WTC11 (cell line): ENCODE measurements at regions not wholly inside any gene's neighbourhood (a gene's known extent, or its start where the extent isn't known, plus 50 kb on each side); places are given as distances from the start of the nearest gene placed in this dataset.

Experiments used
- ATAC-seq: fragments of 200-7000 bp; cut with Tn5 transposase; 2 replicates; pipeline ENCODE4 v1.10.0; 2021; ENCODE audit warnings: mild to moderate bottlenecking, moderate library complexity
- CTCF ChIA-PET: fragments of 300-600 bp; sonication (Branson Sonifier 250); formaldehyde crosslinking; loops from one replicate; lab custom pipeline; 2021; ENCODE audit warnings: antibody characterized with exemption; lab: Charles Lee
- POLR2A ChIA-PET: fragments of 350-600 bp; sonication (Branson Sonifier 250); formaldehyde crosslinking; loops from one replicate; lab custom pipeline; 2021; ENCODE audit warnings: antibody characterized with exemption; lab: Charles Lee
- DNase-seq: peaks from one replicate; pipeline ENCODE4 v3.0.0; 2021; ENCODE audit warnings: low spot score
- H3K27ac Mint-ChIP-seq: 2 replicates; pipeline ENCODE4 v1.8.0; 2021; ENCODE audit warnings: mixed read lengths
- H3K27me3 Mint-ChIP-seq: 2 replicates; pipeline ENCODE4 v1.8.0; 2021; ENCODE audit warnings: low read depth, mild to moderate bottlenecking, moderate library complexity, mixed read lengths
- H3K36me3 Mint-ChIP-seq: 2 replicates; pipeline ENCODE4 v1.8.0; 2021; ENCODE audit warnings: mixed read lengths
- H3K4me1 Mint-ChIP-seq: 2 replicates; pipeline ENCODE4 v1.8.0; 2022; ENCODE audit warnings: mixed read lengths
- H3K4me3 Mint-ChIP-seq: 2 replicates; pipeline ENCODE4 v1.8.0; 2021; ENCODE audit warnings: mild to moderate bottlenecking, moderate library complexity, mixed read lengths
- H3K9me3 Mint-ChIP-seq: 2 replicates; pipeline ENCODE4 v1.8.0; 2021; ENCODE audit warnings: mixed read lengths
- CREM ChIP-seq: sonication (generic); formaldehyde crosslinking; IDR thresholded peaks from 2 replicates; pipeline ENCODE4 v1.8.1; 2022; ENCODE audit warnings: mild to moderate bottlenecking, missing genetic modification reagents, moderate library complexity
- HMGA2 ChIP-seq: fragments of 250-450 bp; sonication (Bioruptor Pico); IDR thresholded peaks from 2 replicates; pipeline ENCODE4 v1.4.0; 2021; ENCODE audit warnings: mild to moderate bottlenecking, moderate library complexity
- KAT7 ChIP-seq: sonication (generic); formaldehyde crosslinking; IDR thresholded peaks from 2 replicates; pipeline ENCODE4 v1.8.1; 2023; ENCODE audit warnings: missing genetic modification reagents, mild to moderate bottlenecking, borderline replicate concordance
- MYBL2 ChIP-seq: sonication (generic); formaldehyde crosslinking; IDR thresholded peaks from 2 replicates; pipeline ENCODE4 v1.8.1; 2023; ENCODE audit warnings: mild to moderate bottlenecking, moderate library complexity, missing genetic modification reagents
- NFATC4 ChIP-seq: fragments of 250-450 bp; sonication (Bioruptor Pico); IDR thresholded peaks from 2 replicates; pipeline ENCODE4 v1.9.0; 2021; ENCODE audit warnings: mild to moderate bottlenecking
- NFE2L1 ChIP-seq: sonication (generic); formaldehyde crosslinking; IDR thresholded peaks from 2 replicates; pipeline ENCODE4 v1.8.1; 2023; ENCODE audit warnings: missing genetic modification reagents
- NR3C1 ChIP-seq: sonication (generic); formaldehyde crosslinking; conservative IDR thresholded peaks from 2 replicates; pipeline ENCODE4 v1.8.1; 2023; ENCODE audit warnings: low read depth, mild to moderate bottlenecking, missing genetic modification reagents
- SMAD4 ChIP-seq: sonication (generic); formaldehyde crosslinking; IDR thresholded peaks from 2 replicates; pipeline ENCODE4 v1.8.0; 2022; ENCODE audit warnings: mild to moderate bottlenecking, missing genetic modification reagents
- ZNF317 ChIP-seq: sonication (generic); formaldehyde crosslinking; IDR thresholded peaks from 2 replicates; pipeline ENCODE4 v1.8.1; 2023; ENCODE audit warnings: low read depth, mild to moderate bottlenecking, moderate library complexity, missing genetic modification reagents, borderline replicate concordance
- ZNF396 ChIP-seq: fragments of 250-450 bp; sonication (Bioruptor Pico); IDR thresholded peaks from 2 replicates; pipeline ENCODE4 v1.8.0; 2021; ENCODE audit warnings: mild to moderate bottlenecking, moderate library complexity, borderline replicate concordance
- TF ChIP-seq, protein P1 (sequence below): sonication (generic); formaldehyde crosslinking; IDR thresholded peaks from 2 replicates; pipeline ENCODE4 v1.8.1; 2022; ENCODE audit warnings: missing genetic modification reagents, borderline replicate concordance
- TF ChIP-seq, protein P2 (sequence below): fragments of 250-450 bp; sonication (Bioruptor Pico); IDR thresholded peaks from 2 replicates; pipeline ENCODE4 v1.9.0; 2021; ENCODE audit warnings: mild to moderate bottlenecking
- TF ChIP-seq, protein P3 (sequence below): sonication (generic); formaldehyde crosslinking; IDR thresholded peaks from 2 replicates; pipeline ENCODE4 v1.8.1; 2022; ENCODE audit warnings: mild to moderate bottlenecking, missing genetic modification reagents, moderate library complexity, borderline replicate concordance
- TF ChIP-seq, protein P4 (sequence below): sonication (generic); formaldehyde crosslinking; IDR thresholded peaks from 2 replicates; pipeline ENCODE4 v1.8.0; 2023; ENCODE audit warnings: missing genetic modification reagents, mild to moderate bottlenecking, borderline replicate concordance
- TF ChIP-seq, protein P5 (sequence below): sonication (generic); formaldehyde crosslinking; conservative IDR thresholded peaks from 2 replicates; pipeline ENCODE4 v1.8.1; 2023; ENCODE audit warnings: mild to moderate bottlenecking, low read depth, missing genetic modification reagents, moderate library complexity
- TF ChIP-seq, protein P6 (sequence below): sonication (generic); formaldehyde crosslinking; IDR thresholded peaks from 2 replicates; pipeline ENCODE4 v1.8.1; 2023; ENCODE audit warnings: mild to moderate bottlenecking, missing genetic modification reagents, moderate library complexity
- TF ChIP-seq, protein P7 (sequence below): fragments of 250-450 bp; sonication (Bioruptor Pico); IDR thresholded peaks from 2 replicates; pipeline ENCODE4 v2.1.2; 2022; ENCODE audit warnings: mild to moderate bottlenecking, moderate library complexity
- TF ChIP-seq, protein P8 (sequence below): sonication (generic); formaldehyde crosslinking; IDR thresholded peaks from 2 replicates; pipeline ENCODE4 v1.8.0; 2022; ENCODE audit warnings: mild to moderate bottlenecking, missing genetic modification reagents

DNA sequence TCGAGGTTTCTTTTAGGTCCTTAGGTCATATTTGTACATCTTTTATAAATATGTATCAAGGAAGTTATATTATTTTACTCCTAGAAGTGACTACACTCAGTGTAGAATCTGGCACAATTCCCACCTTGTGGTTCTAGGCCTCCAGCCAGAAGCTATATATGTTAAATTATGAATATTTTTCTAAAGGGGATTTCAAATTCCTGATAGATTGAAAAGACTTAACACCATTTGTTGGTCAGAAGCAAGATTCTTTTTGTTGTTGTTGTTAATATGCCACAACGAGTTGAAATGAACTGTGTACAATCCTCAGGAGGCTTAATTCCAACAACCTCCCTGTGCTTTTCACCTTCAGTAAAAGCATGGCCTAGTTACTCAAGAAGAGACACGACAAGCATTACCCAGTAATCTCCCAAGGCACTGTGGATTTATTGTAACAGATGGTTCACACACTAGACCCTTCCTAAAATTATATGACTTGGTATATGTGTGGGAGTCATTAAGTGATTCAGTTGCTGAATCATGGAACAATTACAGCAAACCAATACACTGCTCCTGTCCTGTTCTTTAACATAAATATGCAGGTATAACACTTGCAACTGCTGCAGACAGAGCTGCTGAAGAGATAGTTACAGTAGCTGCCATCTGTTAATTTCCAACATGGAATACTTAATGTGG lies 964.4 kb upstream of the GOT2 start:
- ATAC-seq: no peak
- peaks cover 9% of the 10 kb centered on the region for H3K36me3 Mint-ChIP-seq
- CTCF ChIA-PET: no interaction called here
- H3K4me3 Mint-ChIP-seq: no peak overlapping the region
- no peaks in the 10 kb centered on the region for H3K27me3 Mint-ChIP-seq
- H3K27ac Mint-ChIP-seq: no peak overlapping the region
- H3K9me3 Mint-ChIP-seq: peaks cover 13% of the 10 kb centered on the region
- no peaks in the 10 kb centered on the region for H3K4me1 Mint-ChIP-seq
- POLR2A ChIA-PET: no interaction called here
- DNase-seq: no peak
- TF ChIP-seq, protein P1, sequence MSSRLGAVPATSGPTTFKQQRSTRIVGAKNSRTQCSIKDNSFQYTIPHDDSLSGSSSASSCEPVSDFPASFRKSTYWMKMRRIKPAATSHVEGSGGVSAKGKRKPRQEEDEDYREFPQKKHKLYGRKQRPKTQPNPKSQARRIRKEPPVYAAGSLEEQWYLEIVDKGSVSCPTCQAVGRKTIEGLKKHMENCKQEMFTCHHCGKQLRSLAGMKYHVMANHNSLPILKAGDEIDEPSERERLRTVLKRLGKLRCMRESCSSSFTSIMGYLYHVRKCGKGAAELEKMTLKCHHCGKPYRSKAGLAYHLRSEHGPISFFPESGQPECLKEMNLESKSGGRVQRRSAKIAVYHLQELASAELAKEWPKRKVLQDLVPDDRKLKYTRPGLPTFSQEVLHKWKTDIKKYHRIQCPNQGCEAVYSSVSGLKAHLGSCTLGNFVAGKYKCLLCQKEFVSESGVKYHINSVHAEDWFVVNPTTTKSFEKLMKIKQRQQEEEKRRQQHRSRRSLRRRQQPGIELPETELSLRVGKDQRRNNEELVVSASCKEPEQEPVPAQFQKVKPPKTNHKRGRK (CRISPR knock-in tag): no peak
- TF ChIP-seq HMGA2 (no peak), ZNF317 (no peak), NR3C1 (CRISPR knock-in tag) (no peak), NFATC4 (CRISPR knock-in tag) (no peak)
- TF ChIP-seq, protein P2, sequence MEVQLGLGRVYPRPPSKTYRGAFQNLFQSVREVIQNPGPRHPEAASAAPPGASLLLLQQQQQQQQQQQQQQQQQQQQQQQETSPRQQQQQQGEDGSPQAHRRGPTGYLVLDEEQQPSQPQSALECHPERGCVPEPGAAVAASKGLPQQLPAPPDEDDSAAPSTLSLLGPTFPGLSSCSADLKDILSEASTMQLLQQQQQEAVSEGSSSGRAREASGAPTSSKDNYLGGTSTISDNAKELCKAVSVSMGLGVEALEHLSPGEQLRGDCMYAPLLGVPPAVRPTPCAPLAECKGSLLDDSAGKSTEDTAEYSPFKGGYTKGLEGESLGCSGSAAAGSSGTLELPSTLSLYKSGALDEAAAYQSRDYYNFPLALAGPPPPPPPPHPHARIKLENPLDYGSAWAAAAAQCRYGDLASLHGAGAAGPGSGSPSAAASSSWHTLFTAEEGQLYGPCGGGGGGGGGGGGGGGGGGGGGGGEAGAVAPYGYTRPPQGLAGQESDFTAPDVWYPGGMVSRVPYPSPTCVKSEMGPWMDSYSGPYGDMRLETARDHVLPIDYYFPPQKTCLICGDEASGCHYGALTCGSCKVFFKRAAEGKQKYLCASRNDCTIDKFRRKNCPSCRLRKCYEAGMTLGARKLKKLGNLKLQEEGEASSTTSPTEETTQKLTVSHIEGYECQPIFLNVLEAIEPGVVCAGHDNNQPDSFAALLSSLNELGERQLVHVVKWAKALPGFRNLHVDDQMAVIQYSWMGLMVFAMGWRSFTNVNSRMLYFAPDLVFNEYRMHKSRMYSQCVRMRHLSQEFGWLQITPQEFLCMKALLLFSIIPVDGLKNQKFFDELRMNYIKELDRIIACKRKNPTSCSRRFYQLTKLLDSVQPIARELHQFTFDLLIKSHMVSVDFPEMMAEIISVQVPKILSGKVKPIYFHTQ (CRISPR knock-in tag): no peak
- TF ChIP-seq, protein P3, sequence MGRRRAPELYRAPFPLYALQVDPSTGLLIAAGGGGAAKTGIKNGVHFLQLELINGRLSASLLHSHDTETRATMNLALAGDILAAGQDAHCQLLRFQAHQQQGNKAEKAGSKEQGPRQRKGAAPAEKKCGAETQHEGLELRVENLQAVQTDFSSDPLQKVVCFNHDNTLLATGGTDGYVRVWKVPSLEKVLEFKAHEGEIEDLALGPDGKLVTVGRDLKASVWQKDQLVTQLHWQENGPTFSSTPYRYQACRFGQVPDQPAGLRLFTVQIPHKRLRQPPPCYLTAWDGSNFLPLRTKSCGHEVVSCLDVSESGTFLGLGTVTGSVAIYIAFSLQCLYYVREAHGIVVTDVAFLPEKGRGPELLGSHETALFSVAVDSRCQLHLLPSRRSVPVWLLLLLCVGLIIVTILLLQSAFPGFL (CRISPR knock-in tag): no peak
- TF ChIP-seq, protein P4, sequence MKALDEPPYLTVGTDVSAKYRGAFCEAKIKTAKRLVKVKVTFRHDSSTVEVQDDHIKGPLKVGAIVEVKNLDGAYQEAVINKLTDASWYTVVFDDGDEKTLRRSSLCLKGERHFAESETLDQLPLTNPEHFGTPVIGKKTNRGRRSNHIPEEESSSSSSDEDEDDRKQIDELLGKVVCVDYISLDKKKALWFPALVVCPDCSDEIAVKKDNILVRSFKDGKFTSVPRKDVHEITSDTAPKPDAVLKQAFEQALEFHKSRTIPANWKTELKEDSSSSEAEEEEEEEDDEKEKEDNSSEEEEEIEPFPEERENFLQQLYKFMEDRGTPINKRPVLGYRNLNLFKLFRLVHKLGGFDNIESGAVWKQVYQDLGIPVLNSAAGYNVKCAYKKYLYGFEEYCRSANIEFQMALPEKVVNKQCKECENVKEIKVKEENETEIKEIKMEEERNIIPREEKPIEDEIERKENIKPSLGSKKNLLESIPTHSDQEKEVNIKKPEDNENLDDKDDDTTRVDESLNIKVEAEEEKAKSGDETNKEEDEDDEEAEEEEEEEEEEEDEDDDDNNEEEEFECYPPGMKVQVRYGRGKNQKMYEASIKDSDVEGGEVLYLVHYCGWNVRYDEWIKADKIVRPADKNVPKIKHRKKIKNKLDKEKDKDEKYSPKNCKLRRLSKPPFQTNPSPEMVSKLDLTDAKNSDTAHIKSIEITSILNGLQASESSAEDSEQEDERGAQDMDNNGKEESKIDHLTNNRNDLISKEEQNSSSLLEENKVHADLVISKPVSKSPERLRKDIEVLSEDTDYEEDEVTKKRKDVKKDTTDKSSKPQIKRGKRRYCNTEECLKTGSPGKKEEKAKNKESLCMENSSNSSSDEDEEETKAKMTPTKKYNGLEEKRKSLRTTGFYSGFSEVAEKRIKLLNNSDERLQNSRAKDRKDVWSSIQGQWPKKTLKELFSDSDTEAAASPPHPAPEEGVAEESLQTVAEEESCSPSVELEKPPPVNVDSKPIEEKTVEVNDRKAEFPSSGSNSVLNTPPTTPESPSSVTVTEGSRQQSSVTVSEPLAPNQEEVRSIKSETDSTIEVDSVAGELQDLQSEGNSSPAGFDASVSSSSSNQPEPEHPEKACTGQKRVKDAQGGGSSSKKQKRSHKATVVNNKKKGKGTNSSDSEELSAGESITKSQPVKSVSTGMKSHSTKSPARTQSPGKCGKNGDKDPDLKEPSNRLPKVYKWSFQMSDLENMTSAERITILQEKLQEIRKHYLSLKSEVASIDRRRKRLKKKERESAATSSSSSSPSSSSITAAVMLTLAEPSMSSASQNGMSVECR (CRISPR knock-in tag): no peak
- TF ChIP-seq, protein P5, sequence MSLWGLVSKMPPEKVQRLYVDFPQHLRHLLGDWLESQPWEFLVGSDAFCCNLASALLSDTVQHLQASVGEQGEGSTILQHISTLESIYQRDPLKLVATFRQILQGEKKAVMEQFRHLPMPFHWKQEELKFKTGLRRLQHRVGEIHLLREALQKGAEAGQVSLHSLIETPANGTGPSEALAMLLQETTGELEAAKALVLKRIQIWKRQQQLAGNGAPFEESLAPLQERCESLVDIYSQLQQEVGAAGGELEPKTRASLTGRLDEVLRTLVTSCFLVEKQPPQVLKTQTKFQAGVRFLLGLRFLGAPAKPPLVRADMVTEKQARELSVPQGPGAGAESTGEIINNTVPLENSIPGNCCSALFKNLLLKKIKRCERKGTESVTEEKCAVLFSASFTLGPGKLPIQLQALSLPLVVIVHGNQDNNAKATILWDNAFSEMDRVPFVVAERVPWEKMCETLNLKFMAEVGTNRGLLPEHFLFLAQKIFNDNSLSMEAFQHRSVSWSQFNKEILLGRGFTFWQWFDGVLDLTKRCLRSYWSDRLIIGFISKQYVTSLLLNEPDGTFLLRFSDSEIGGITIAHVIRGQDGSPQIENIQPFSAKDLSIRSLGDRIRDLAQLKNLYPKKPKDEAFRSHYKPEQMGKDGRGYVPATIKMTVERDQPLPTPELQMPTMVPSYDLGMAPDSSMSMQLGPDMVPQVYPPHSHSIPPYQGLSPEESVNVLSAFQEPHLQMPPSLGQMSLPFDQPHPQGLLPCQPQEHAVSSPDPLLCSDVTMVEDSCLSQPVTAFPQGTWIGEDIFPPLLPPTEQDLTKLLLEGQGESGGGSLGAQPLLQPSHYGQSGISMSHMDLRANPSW: no peak

DNA sequence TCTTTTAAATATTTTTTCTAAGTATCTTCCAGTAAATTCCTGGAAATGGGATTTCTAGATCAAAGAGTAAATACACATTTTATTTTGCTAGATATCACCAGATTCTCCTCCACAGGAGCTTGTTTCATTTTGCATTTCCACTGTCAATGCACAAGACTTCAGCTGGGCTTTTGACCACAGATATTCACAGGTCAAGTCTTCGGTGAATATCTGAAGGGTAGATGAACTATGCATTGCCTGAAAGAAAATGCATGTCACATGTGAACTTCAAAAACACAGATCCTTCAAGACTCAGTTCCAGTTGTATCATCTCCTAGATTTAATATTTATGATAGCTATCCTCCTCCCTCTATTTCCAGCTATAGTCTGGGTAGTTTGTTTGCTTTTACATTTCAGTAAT lies 963.6 kb upstream of the GOT2 start:
- H3K36me3 Mint-ChIP-seq: peaks cover 9% of the 10 kb centered on the region
- DNase-seq (no peak), ATAC-seq (no peak)
- ChIA-PET POLR2A (no interaction called here), CTCF (no interaction called here)
- H3K4me3 Mint-ChIP-seq: no peak overlapping the region
- H3K9me3 Mint-ChIP-seq: peaks cover 13% of the 10 kb centered on the region
- H3K27me3 Mint-ChIP-seq: no peaks in the 10 kb centered on the region
- H3K4me1 Mint-ChIP-seq: no peaks in the 10 kb centered on the region
- H3K27ac Mint-ChIP-seq: no peak overlapping the region
- TF ChIP-seq, protein P6, sequence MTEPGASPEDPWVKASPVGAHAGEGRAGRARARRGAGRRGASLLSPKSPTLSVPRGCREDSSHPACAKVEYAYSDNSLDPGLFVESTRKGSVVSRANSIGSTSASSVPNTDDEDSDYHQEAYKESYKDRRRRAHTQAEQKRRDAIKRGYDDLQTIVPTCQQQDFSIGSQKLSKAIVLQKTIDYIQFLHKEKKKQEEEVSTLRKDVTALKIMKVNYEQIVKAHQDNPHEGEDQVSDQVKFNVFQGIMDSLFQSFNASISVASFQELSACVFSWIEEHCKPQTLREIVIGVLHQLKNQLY (CRISPR knock-in tag): no peak
- TF ChIP-seq SMAD4 (CRISPR knock-in tag) (no peak), ZNF396 (no peak), MYBL2 (no peak), CREM (CRISPR knock-in tag) (no peak), NFE2L1 (CRISPR knock-in tag) (no peak), KAT7 (CRISPR knock-in tag) (no peak)
- TF ChIP-seq, protein P7, sequence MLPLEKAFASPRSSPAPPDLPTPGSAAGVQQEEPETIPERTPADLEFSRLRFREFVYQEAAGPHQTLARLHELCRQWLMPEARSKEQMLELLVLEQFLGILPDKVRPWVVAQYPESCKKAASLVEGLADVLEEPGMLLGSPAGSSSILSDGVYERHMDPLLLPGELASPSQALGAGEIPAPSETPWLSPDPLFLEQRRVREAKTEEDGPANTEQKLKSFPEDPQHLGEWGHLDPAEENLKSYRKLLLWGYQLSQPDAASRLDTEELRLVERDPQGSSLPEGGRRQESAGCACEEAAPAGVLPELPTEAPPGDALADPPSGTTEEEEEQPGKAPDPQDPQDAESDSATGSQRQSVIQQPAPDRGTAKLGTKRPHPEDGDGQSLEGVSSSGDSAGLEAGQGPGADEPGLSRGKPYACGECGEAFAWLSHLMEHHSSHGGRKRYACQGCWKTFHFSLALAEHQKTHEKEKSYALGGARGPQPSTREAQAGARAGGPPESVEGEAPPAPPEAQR (CRISPR knock-in tag): no peak
- TF ChIP-seq, protein P8, sequence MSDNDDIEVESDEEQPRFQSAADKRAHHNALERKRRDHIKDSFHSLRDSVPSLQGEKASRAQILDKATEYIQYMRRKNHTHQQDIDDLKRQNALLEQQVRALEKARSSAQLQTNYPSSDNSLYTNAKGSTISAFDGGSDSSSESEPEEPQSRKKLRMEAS (CRISPR knock-in tag): no peak
